SK-N-SH (cell line): ENCODE measurements at regions not wholly inside any gene's neighbourhood (a gene's known extent, or its start where the extent isn't known, plus 50 kb on each side); places are given as distances from the start of the nearest gene placed in this dataset.

Experiments used
- CTCF ChIA-PET: fragments of 300-600, 350-600 bp; formaldehyde crosslinking; extraction: SDS; loops from one replicate; lab custom pipeline; 2021; lab: Yijun Ruan, JAX
- POLR2A ChIA-PET: fragments of 350-600 bp; sonication (Branson Sonifier 250); formaldehyde crosslinking; extraction: SDS; loops from one replicate; lab custom pipeline; 2020; ENCODE audit warnings: antibody characterized with exemption, inconsistent platforms; lab: Yijun Ruan, JAX
- DNase-seq: peaks from one replicate; pipeline ENCODE4 v3.0.0; 2012
- H2AFZ ChIP-seq: fragments of 200-600 bp; sonication (generic); 2 replicates; pipeline ENCODE4 v1.8.1; 2016; ENCODE audit warnings: antibody characterized with exemption, mild to moderate bottlenecking, low read depth
- H3F3A ChIP-seq: fragments of 200-600 bp; sonication (generic); replicated peaks from 2 replicates; pipeline ENCODE3; 2016; ENCODE audit warnings: antibody characterized with exemption, mild to moderate bottlenecking; ENCODE audit not compliant: insufficient read depth
- H3K27ac ChIP-seq, 2 experiments: fragments of 200-500 bp in 1 of 2; fragments of 200-600 bp in 1 of 2; sonication (Bioruptor generic) in 1 of 2; sonication (generic), shearing (Covaris generic) in 1 of 2; 2 replicates each; pipeline versions ENCODE4 v1.5.1 to v1.6.1; 2014 to 2016; ENCODE audit warnings: low read depth in 2 of 2, inconsistent platforms in 1 of 2, low read length in 1 of 2, mild to moderate bottlenecking in 1 of 2, mixed read lengths in 1 of 2
- H3K27me3 ChIP-seq: fragments of 200-600 bp; sonication (generic), shearing (Covaris generic); 2 replicates; pipeline ENCODE4 v1.6.1; 2016; ENCODE audit warnings: mixed run types; ENCODE audit not compliant: insufficient read depth
- H3K36me3 ChIP-seq, 2 experiments: fragments of 200-500 bp in 1 of 2; fragments of 200-600 bp in 1 of 2; sonication (Bioruptor generic) in 1 of 2; sonication (generic) in 1 of 2; replicated peaks in 1 of 2; 2 replicates each; pipeline versions ENCODE3 to v1.5.1; 2014 to 2016; ENCODE audit warnings: low read length in 1 of 2, mild to moderate bottlenecking in 1 of 2; ENCODE audit not compliant: insufficient read depth in 2 of 2, control insufficient read depth in 1 of 2
- H3K4me1 ChIP-seq, 2 experiments: fragments of 200-500 bp in 1 of 2; fragments of 200-600 bp in 1 of 2; sonication (Bioruptor generic) in 1 of 2; sonication (generic), shearing (Covaris generic) in 1 of 2; 2 replicates each; pipeline versions ENCODE4 v1.5.1 to v1.6.1; 2014 to 2016; ENCODE audit warnings: low read depth in 1 of 2, low read length in 1 of 2, mixed run types in 1 of 2; ENCODE audit not compliant: insufficient read depth in 2 of 2, control insufficient read depth in 1 of 2
- H3K4me2 ChIP-seq: fragments of 200-600 bp; sonication (generic), shearing (Covaris generic); 2 replicates; pipeline ENCODE4 v1.6.1; 2017; ENCODE audit warnings: mixed run types
- H3K4me3 ChIP-seq, 2 experiments: fragments of 200-500 bp in 1 of 2; fragments of 200-600 bp in 1 of 2; sonication (Bioruptor generic) in 1 of 2; sonication (generic), shearing (Covaris generic) in 1 of 2; 2 replicates each; pipeline versions ENCODE4 v1.5.1 to v1.8.1; 2014 to 2016; ENCODE audit warnings: low read depth in 2 of 2, inconsistent platforms in 1 of 2, low read length in 1 of 2, mild to moderate bottlenecking in 1 of 2, mixed read lengths in 1 of 2, moderate library complexity in 1 of 2
- H3K79me2 ChIP-seq: fragments of 200-600 bp; sonication (generic); 2 replicates; pipeline ENCODE4 v1.8.1; 2017; ENCODE audit warnings: mild to moderate bottlenecking; ENCODE audit not compliant: insufficient read depth
- H3K9ac ChIP-seq: fragments of 200-600 bp; sonication (generic); 2 replicates; pipeline ENCODE4 v1.6.1; 2017; ENCODE audit warnings: mixed run types
- H3K9me2 ChIP-seq: fragments of 200-600 bp; sonication (generic); 2 replicates; pipeline ENCODE4 v1.6.1; 2017; ENCODE audit warnings: mixed run types
- H3K9me3 ChIP-seq: fragments of 200-600 bp; sonication (generic); 2 replicates; pipeline ENCODE4 v1.6.1; 2017; ENCODE audit warnings: mixed run types, mild to moderate bottlenecking, moderate library complexity
- H4K20me1 ChIP-seq: fragments of 200-600 bp; sonication (generic); 2 replicates; pipeline ENCODE4 v1.6.1; 2017; ENCODE audit warnings: mild to moderate bottlenecking, mixed run types; ENCODE audit not compliant: insufficient read depth
- CHD2 ChIP-seq: fragments of 150-350 bp; IDR thresholded peaks from 2 replicates; pipeline ENCODE4 v1.6.1; 2018; ENCODE audit warnings: low read length; ENCODE audit not compliant: partially characterized antibody
- ELF1 ChIP-seq: IDR thresholded peaks from 2 replicates; pipeline ENCODE4 v1.4.0; 2012
- EP300 ChIP-seq, 2 experiments: IDR thresholded peaks; 2 replicates each; pipeline versions ENCODE4 v1.4.0 to v1.6.1; 2012; ENCODE audit warnings: borderline replicate concordance in 1 of 2, low read depth in 1 of 2, low read length in 1 of 2
- EZH2phosphoT487 ChIP-seq: fragments of 200-600 bp; sonication (generic); IDR thresholded peaks from 2 replicates; pipeline ENCODE4 v1.6.1; 2017; ENCODE audit warnings: low read depth, mixed run types, mild to moderate bottlenecking, antibody characterized with exemption, moderate library complexity, borderline replicate concordance
- FOSL2 ChIP-seq: IDR thresholded peaks from 2 replicates; pipeline ENCODE4 v1.4.0; 2012; ENCODE audit warnings: low read depth, mild to moderate bottlenecking, moderate library complexity, borderline replicate concordance
- GABPA ChIP-seq: IDR thresholded peaks from 2 replicates; pipeline ENCODE4 v1.4.0; 2012; ENCODE audit warnings: low read depth, mild to moderate bottlenecking
- GATA2 ChIP-seq: sonication (generic); formaldehyde crosslinking; IDR thresholded peaks from 2 replicates; pipeline ENCODE4 v1.5.0; 2020; ENCODE audit warnings: mild to moderate bottlenecking, missing genetic modification reagents
- IRF3 ChIP-seq: fragments of 150-350 bp; IDR thresholded peaks from 2 replicates; pipeline ENCODE4 v1.6.1; 2016; ENCODE audit warnings: mild to moderate bottlenecking, low read depth, low read length
- JUND ChIP-seq: IDR thresholded peaks from 2 replicates; pipeline ENCODE4 v1.4.0; 2012
- MAX ChIP-seq: IDR thresholded peaks from 2 replicates; pipeline ENCODE4 v1.4.0; 2012; ENCODE audit warnings: low read depth
- MEF2A ChIP-seq: IDR thresholded peaks from 2 replicates; pipeline ENCODE4 v1.4.0; 2012; ENCODE audit warnings: low read depth, borderline replicate concordance
- NFIC ChIP-seq: IDR thresholded peaks from 2 replicates; pipeline ENCODE4 v1.4.0; 2012; ENCODE audit warnings: borderline replicate concordance
- RAD21 ChIP-seq: IDR thresholded peaks from 2 replicates; pipeline ENCODE4 v1.6.1; 2012; ENCODE audit warnings: mild to moderate bottlenecking, low read length
- RXRA ChIP-seq: IDR thresholded peaks from 2 replicates; pipeline ENCODE4 v1.4.0; 2012; ENCODE audit warnings: low read depth, mild to moderate bottlenecking, borderline replicate concordance
- SMC3 ChIP-seq: IDR thresholded peaks from 2 replicates; pipeline ENCODE4 v1.6.1; 2012; ENCODE audit warnings: low read depth, low read length, improper control_type of control experiment
- TAF1 ChIP-seq: IDR thresholded peaks from 2 replicates; pipeline ENCODE4 v1.6.1; 2012; ENCODE audit warnings: low read depth, mild to moderate bottlenecking, low read length, moderate library complexity, borderline replicate concordance
- TCF12 ChIP-seq: IDR thresholded peaks from 2 replicates; pipeline ENCODE4 v1.4.0; 2012
- TEAD4 ChIP-seq: IDR thresholded peaks from 2 replicates; pipeline ENCODE4 v1.4.0; 2012; ENCODE audit warnings: mild to moderate bottlenecking, borderline replicate concordance; ENCODE audit not compliant: insufficient read depth
- YY1 ChIP-seq: IDR thresholded peaks from 2 replicates; pipeline ENCODE4 v1.4.0; 2012; ENCODE audit warnings: low read depth, mild to moderate bottlenecking
- WGBS: methylation state at CpG from one replicate; pipeline ENCODE4 v1.1.6; 2017; ENCODE audit warnings: low lambda C conversion rate; 5-methylcytosine and 5-hydroxymethylcytosine counted together
- TF ChIP-seq, protein P1 (sequence below): IDR thresholded peaks from 2 replicates; pipeline ENCODE4 v1.4.0; 2012; ENCODE audit warnings: low read depth, borderline replicate concordance
- TF ChIP-seq, protein P2 (sequence below): fragments of 150-350 bp; IDR thresholded peaks from 2 replicates; pipeline ENCODE4 v1.6.1; 2017; ENCODE audit warnings: antibody characterized with exemption, low read length, low read depth, borderline replicate concordance

DNA sequence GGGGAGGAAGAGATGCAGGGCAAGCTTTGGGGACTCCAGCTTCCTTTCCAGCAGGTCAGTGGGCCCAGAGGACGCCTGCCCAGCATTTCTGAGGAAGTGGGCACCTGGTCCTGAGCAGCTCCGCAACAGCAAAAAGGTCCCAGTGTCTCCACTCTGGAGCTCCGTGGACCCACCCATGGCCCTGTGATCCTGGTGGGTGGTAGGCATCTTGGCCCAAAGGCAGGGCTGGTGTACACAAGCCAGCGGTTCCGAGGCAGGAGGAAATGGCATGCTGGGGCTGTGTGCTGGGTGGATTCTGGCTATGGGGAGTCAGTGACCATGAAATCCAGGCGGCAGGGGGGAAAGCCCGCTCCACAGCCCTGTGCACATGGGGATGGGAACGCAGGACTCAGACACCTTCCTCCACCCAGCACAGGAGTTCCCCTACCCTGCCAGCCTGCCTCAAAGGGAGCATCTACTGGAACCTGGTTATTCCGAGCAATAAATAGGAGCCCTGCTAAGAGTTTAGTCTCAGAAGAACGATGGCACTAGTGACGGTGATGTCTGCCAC lies 206.0 kb downstream of the GLI2 start:
- H3K27me3 ChIP-seq: no peaks in the 10 kb centered on the region
- H3F3A ChIP-seq: peaks cover 26% of the 10 kb centered on the region
- H2AFZ ChIP-seq: no peak overlapping the region
- H4K20me1 ChIP-seq: no peaks in the 10 kb centered on the region
- H3K9me2 ChIP-seq: no peaks in the 10 kb centered on the region
- TF ChIP-seq ELF1 (no peak), RXRA (no peak), JUND (no peak), FOSL2 (no peak), EZH2phosphoT487 (no peak), YY1 (no peak), MAX (no peak), TAF1 (no peak), GATA2 (CRISPR knock-in tag) (no peak), GABPA (no peak)
- TF ChIP-seq, protein P1, sequence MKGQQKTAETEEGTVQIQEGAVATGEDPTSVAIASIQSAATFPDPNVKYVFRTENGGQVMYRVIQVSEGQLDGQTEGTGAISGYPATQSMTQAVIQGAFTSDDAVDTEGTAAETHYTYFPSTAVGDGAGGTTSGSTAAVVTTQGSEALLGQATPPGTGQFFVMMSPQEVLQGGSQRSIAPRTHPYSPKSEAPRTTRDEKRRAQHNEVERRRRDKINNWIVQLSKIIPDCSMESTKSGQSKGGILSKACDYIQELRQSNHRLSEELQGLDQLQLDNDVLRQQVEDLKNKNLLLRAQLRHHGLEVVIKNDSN: no peak
- TF ChIP-seq, protein P2, sequence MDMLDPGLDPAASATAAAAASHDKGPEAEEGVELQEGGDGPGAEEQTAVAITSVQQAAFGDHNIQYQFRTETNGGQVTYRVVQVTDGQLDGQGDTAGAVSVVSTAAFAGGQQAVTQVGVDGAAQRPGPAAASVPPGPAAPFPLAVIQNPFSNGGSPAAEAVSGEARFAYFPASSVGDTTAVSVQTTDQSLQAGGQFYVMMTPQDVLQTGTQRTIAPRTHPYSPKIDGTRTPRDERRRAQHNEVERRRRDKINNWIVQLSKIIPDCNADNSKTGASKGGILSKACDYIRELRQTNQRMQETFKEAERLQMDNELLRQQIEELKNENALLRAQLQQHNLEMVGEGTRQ: no peak
- TF ChIP-seq, all 33 proteins: peak for 0
- Histone ChIP-seq H3K9me3 (no peaks in the 10 kb centered on the region), H3K9ac (no peak overlapping the region), H3K4me1 (peaks cover 32 to 64% of the 10 kb centered on the region in 2 experiments), H3K27ac (peak overlapping the region; percentile 56 to 95; a peak in 2 of 4 replicates), H3K4me2 (no peak overlapping the region), H3K36me3 (no peaks in the 10 kb centered on the region), H3K79me2 (peaks cover 22% of the 10 kb centered on the region), H3K4me3 (no peak overlapping the region)
- no peak for DNase-seq
- 95% methylated on average over 10 of the region's 11 CpGs for WGBS
- ChIA-PET POLR2A (no interaction called here), CTCF (interaction anchor here (0.7 to 1.9 kb wide), 5 partner anchors 9 to 246 kb away, joined by 3 to 8 read pairs (median 5); no protein-coding TSS in a partner anchor)

GRCh38 chr2:120942658-120943057 lies 207.0 kb downstream of the GLI2 start:
- Histone ChIP-seq H3K4me2 (no peak overlapping the region), H2AFZ (no peak overlapping the region), H3K4me1 (peaks cover 22 to 59% of the 10 kb centered on the region in 2 experiments), H3K27me3 (no peaks in the 10 kb centered on the region), H3F3A (peaks cover 21% of the 10 kb centered on the region), H3K9me2 (no peaks in the 10 kb centered on the region), H3K9me3 (no peaks in the 10 kb centered on the region), H3K36me3 (no peaks in the 10 kb centered on the region), H3K4me3 (no peak overlapping the region), H3K27ac (no peak overlapping the region), H3K9ac (no peak overlapping the region), H3K79me2 (peaks cover 29% of the 10 kb centered on the region), H4K20me1 (no peaks in the 10 kb centered on the region)
- POLR2A ChIA-PET: no interaction called here
- CTCF ChIA-PET: interaction anchor here (0.8 to 1.1 kb wide), 3 partner anchors 96 to 134 kb away, joined by 3 to 5 read pairs (median 4); no protein-coding TSS in a partner anchor
- TF ChIP-seq TEAD4 (no peak), MEF2A (no peak), TCF12 (no peak), RXRA (no peak), TAF1 (no peak), EP300 (IDR thresholded peaks at IDR 0.05; ENCODE audit: borderline replicate concordance in 1 of 2, low read depth in 1 of 2, low read length in 1 of 2) (no peak), RAD21 (no peak), NFIC (no peak), CHD2 (no peak), ELF1 (no peak), IRF3 (no peak), SMC3 (no peak)
- TF ChIP-seq, protein P1: no peak
- WGBS: 87% methylated on average over 15 of the region's 15 CpGs
- no peak for DNase-seq
